NOMO-1 treated with DMSO at 0.1 percent for 48 hours (cell line): ENCODE measurements at regions not wholly inside any gene's neighbourhood (a gene's known extent, or its start where the extent isn't known, plus 50 kb on each side); places are given as distances from the start of the nearest gene placed in this dataset.

Experiments
- DNase-seq: peaks from one replicate; lab custom pipeline; 2025; ENCODE audit not compliant: unreplicated experiment; lab: John Stamatoyannopoulos, UW

DNA sequence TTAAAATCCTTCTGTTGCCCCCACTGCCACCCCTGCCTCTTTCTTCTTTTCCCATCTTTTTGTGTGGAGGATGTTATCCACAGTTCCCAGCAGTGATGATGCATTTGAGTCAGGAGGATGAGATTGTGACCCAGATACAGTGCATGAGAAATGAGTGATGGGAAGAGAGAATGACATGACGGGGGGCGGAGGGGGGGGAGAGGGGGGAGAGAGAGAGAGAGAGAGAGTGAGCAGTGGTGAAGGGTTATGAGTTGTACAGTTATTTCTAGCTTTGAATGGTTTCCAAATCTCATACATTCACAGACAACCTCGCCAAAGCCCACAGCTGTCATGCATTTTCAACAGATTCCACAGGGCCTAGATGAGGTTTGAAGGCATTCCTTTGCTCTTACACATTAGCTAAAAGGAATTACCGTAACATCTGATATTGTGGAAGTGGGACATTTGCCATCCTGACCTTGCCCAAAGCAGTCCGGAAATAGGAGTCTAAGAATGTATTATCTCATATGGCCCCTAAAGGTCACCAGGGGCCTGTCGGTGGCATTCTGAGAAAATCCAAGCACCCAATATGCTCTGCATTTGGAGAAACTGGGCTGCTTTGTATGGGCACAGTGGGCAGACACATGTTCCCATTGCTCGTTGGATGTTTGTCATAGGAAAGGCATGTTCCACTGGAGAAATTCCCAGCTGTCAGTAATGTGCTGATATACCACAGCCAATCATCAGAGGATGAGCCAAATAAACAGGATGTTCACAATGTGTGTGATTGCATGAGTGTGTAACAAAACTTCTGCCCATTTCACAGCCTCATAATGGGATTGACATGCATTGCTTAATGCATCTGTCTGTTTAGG lies 435.8 kb downstream of the SPRY1 start:
- no peak for DNase-seq

GRCh38 chr4:123833171-123833643 lies 436.6 kb downstream of the SPRY1 start:
- DNase-seq = no peak

GRCh38 chr4:123835831-123836590 lies 439.4 kb downstream of the SPRY1 start:
- no peak for DNase-seq

- no peak for DNase-seq
Measured at GRCh38 chr4:123836851-123837595, 440.4 kb downstream of the SPRY1 start.

DNA sequence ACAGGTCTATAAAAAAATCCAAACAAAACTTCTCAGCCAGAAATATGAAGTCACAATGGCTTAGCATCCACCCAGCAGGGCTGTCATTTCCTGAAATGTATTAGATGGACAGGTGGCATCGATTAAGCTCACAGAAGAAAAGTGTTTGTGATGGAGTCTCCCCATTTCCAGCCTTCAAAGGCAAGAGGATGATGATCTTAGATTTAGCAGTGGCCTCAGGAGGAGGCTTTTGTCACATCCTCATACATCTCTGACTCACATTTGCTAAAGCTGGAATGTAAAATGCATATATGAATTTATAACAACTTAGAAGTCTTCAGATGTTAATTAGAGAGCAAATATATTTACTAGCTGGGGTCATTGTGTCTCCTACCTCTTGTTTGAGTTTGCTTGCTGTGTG lies 441.9 kb downstream of the SPRY1 start:
- no peak for DNase-seq

GRCh38 chr4:123840197-123840596 lies 443.6 kb downstream of the SPRY1 start:
- no peak for DNase-seq

GRCh38 chr4:123841447-123842121 lies 445.0 kb downstream of the SPRY1 start:
- no peak for DNase-seq

DNA sequence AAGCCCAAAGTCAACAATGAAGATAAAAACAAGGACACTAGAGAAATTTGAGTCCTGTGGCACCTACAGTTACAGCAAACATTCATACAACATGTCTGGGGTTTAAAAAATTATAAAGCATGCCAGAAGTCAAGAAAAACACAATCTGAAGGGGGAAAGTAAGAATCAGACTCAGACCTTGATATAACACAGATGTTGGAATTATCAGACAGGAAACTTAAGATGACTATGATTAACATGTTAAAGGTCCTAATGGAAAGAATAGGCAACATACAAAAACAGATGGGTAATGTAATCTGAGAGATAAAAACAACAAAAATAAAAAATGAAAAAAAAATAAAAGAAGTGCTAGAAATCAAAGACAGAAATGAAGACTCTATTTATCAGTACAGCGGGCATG lies 446.5 kb downstream of the SPRY1 start:
- DNase-seq = no peak

GRCh38 chr4:123844374-123844773 lies 447.8 kb downstream of the SPRY1 start:
- DNase-seq = no peak

- no peak for DNase-seq
Measured at GRCh38 chr4:123846092-123846491, 449.5 kb downstream of the SPRY1 start.

GRCh38 chr4:123846561-123846960 lies 450.0 kb downstream of the SPRY1 start:
- no peak for DNase-seq

GRCh38 chr4:123848606-123849005 lies 452.0 kb downstream of the SPRY1 start:
- DNase-seq = no peak

DNA sequence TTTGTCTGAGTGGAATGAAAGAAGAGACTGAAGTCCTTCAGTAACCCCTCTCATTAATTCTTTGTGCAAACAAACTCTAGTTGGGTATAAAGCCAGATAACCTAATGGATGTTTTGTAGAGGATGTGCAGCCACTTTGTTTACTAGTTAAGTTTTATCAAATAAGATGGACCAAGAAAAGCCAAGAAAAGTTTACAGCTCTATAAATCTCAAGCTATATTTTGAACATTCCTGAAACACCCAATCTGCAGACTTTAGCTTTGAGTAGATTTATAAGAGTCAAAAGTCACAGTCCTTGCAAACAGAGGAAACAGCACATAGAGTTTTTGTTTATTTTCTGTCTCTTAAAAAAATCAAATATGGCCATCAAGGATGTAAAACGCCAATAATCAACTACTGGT lies 452.9 kb downstream of the SPRY1 start:
- DNase-seq = no peak

DNA sequence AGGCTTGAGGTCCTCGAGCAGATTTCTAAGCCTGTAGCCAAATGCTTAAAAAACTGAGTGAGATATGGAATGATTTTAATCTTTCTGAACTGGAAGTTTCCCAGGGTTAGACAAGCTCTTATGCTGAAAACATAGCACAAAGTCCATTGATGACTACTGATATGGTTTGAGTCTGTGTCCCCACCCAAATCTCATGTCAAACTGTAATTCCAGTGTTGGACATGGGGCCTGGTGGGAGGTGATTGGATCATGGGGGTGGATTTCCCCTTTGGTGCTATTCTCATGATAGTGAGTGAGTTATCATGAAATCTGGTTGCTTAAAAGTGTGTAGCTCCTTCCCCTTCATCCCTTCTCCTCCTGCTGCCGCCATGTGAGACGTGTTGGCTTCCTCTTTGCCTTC lies 454.9 kb downstream of the SPRY1 start:
- DNase-seq = no peak

- no peak for DNase-seq
Measured at GRCh38 chr4:123853651-123854050, 457.1 kb downstream of the SPRY1 start.

GRCh38 chr4:123856689-123857545 lies 460.3 kb downstream of the SPRY1 start:
- no peak for DNase-seq

DNA sequence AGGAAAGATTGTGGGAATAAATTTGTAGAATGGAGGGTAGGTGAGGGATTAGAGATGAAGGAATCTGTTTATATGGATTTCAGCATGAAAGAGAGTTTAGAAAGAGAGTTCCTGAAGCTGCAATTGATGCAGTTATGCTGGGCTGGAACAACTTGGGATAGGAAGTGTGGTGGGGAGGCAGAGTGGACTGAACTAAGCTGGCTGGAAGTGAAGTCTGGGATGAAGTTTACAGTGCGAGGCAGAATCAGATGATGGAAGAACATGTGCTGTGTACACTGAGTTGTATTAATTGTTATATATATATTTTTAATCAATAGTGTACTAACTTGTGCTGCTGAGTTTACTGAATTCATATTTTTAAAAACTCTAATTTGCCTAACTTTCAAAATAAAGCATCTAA lies 461.9 kb downstream of the SPRY1 start:
- DNase-seq = no peak

DNA sequence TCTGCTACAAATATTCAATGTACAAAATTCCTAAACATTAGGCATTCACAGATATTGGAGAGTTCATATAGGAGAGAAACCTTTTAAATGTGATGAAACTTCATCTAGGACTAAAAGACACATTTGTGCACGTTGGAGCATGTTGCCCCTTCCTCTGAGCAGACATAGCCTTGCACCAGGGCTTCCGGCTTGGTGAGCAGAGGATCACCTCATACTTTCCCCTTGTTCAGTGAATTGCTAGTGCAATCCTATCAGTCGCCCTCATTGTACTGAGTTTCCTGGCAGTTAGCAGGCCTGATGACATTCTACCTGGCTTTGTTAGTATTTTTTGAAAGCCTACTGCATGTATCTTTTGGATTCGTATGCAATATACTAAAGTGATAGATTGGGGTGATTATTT lies 466.2 kb downstream of the SPRY1 start:
- no peak for DNase-seq

- no peak for DNase-seq
Measured at GRCh38 chr4:123866796-123867195, 470.2 kb downstream of the SPRY1 start.
